ENCODE measurements at regions not wholly inside any gene's neighbourhood (a gene's known extent, or its start where the extent isn't known, plus 50 kb on each side); places are given as distances from the start of the nearest gene placed in this dataset.
A peak's percentile ranks its signal among the peaks of the same experiment; 100 is the strongest.

- no peaks in the 10 kb centered on the region for H3K27me3 ChIP-seq (ENCODE audit: insufficient read depth, low read length)
- H3K9me3 ChIP-seq (ENCODE audit: control insufficient read depth in 1 of 2, insufficient read depth in 1 of 2, low read depth in 1 of 2, low read length in 2 of 2), result no peaks in the 10 kb centered on the region
- TF ChIP-seq RAD21 (IDR thresholded peaks at IDR 0.05; ENCODE audit: low read depth), result peak; percentile 15; the same call in 1 of the 2 replicates
- no peak for TF ChIP-seq JUND (IDR thresholded peaks at IDR 0.05)
- no peak overlapping the region for H3K9ac ChIP-seq (ENCODE audit: low read length)
- DNase-seq (ENCODE audit: low read depth, low spot score), result no peak
- intact Hi-C loops (cut with micrococcal nuclease), result no loop called here
- H3K36me3 ChIP-seq (ENCODE audit: control insufficient read depth in 1 of 2, insufficient read depth in 2 of 2, low read length in 2 of 2), result no peaks in the 10 kb centered on the region
- no TSS peak for BruUV-seq (replicated peaks)
- no peaks in the 10 kb centered on the region for H3K79me2 ChIP-seq (ENCODE audit: insufficient read depth, low read length)
- CTCF ChIA-PET, result interaction anchor here (1.2 kb wide), 1 partner anchor 9 kb away, joined by 6 read pairs; no protein-coding TSS in a partner anchor
- H3K27ac ChIP-seq (ENCODE audit: low read depth, low read length), result no peak overlapping the region
- no peak overlapping the region for H3K4me2 ChIP-seq (ENCODE audit: low read length)
- H4K20me1 ChIP-seq (ENCODE audit: insufficient read depth), result no peaks in the 10 kb centered on the region; the same call in 1 of the 2 replicates
- RAD21 ChIA-PET (ENCODE audit: low non-redundant PET in 1 of 2, low total read pairs in 2 of 2, uncharacterized antibody in 2 of 2, unreplicated experiment in 2 of 2), result no interaction called here
- H2AFZ ChIP-seq (ENCODE audit: low read depth, low read length, poor library complexity, severe bottlenecking), result no peak overlapping the region
- no peak for ATAC-seq
- no peaks in the 10 kb centered on the region for H3K9me2 ChIP-seq (ENCODE audit: insufficient read depth)
- no peaks in the 10 kb centered on the region for H3K4me1 ChIP-seq (ENCODE audit: control insufficient read depth in 1 of 2, insufficient read depth in 2 of 2, low read length in 2 of 2)
- POLR2A ChIA-PET, result no interaction called here
- no peak overlapping the region for H3K4me3 ChIP-seq (replicated peaks in 1 of 2; ENCODE audit: low read depth in 1 of 2, low read length in 2 of 2)
These were observed 993.2 kb upstream of the PCDH7 start for GRCh38 chr4:29726938-29727337.

- Histone ChIP-seq H3K27ac (ENCODE audit: low read depth, low read length) (no peak overlapping the region), H3K27me3 (ENCODE audit: insufficient read depth, low read length) (no peaks in the 10 kb centered on the region), H2AFZ (ENCODE audit: low read depth, low read length, poor library complexity, severe bottlenecking) (no peak overlapping the region), H3K79me2 (ENCODE audit: insufficient read depth, low read length) (no peaks in the 10 kb centered on the region), H3K4me3 (replicated peaks in 1 of 2; ENCODE audit: low read depth in 1 of 2, low read length in 2 of 2) (no peak overlapping the region), H4K20me1 (ENCODE audit: insufficient read depth) (no peaks in the 10 kb centered on the region), H3K9ac (ENCODE audit: low read length) (no peak overlapping the region), H3K9me2 (ENCODE audit: insufficient read depth) (no peaks in the 10 kb centered on the region), H3K4me2 (ENCODE audit: low read length) (no peak overlapping the region), H3K9me3 (ENCODE audit: control insufficient read depth in 1 of 2, insufficient read depth in 1 of 2, low read depth in 1 of 2, low read length in 2 of 2) (no peaks in the 10 kb centered on the region), H3K36me3 (ENCODE audit: control insufficient read depth in 1 of 2, insufficient read depth in 2 of 2, low read length in 2 of 2) (no peaks in the 10 kb centered on the region), H3K4me1 (ENCODE audit: control insufficient read depth in 1 of 2, insufficient read depth in 2 of 2, low read length in 2 of 2) (no peaks in the 10 kb centered on the region)
- ChIA-PET POLR2A (no interaction called here), RAD21 (ENCODE audit: low non-redundant PET in 1 of 2, low total read pairs in 2 of 2, uncharacterized antibody in 2 of 2, unreplicated experiment in 2 of 2) (no interaction called here), CTCF (no interaction called here)
- BruUV-seq (replicated peaks), result no TSS peak
- TF ChIP-seq POLR2AphosphoS5 (IDR thresholded peaks at IDR 0.05; ENCODE audit: low read depth, low read length) (no peak), POLR2A (IDR thresholded peaks at IDR 0.05; ENCODE audit: borderline replicate concordance, extremely low read depth, insufficient read depth, insufficient read length) (no peak), REST (IDR thresholded peaks at IDR 0.05; ENCODE audit: low read depth) (no peak), ZNF274 (IDR thresholded peaks at IDR 0.05; ENCODE audit: low read depth, low read length) (no peak), ATF3 (IDR thresholded peaks at IDR 0.05) (no peak), ZFX (IDR thresholded peaks at IDR 0.05) (no peak), CEBPB (IDR thresholded peaks at IDR 0.05; ENCODE audit: low read depth) (no peak), CBX3 (IDR thresholded peaks at IDR 0.05; ENCODE audit: low read depth) (no peak), SP1 (IDR thresholded peaks at IDR 0.05; ENCODE audit: low read depth) (no peak), SRF (IDR thresholded peaks at IDR 0.05; ENCODE audit: low read depth) (no peak), ELF1 (IDR thresholded peaks at IDR 0.05; ENCODE audit: borderline replicate concordance, low read depth) (no peak), JUND (IDR thresholded peaks at IDR 0.05) (no peak), ZBTB33 (IDR thresholded peaks at IDR 0.05; ENCODE audit: extremely low read depth, insufficient replicate concordance, low read length) (no peak), YY1 (IDR thresholded peaks at IDR 0.05; ENCODE audit: extremely low read depth, insufficient replicate concordance, low read depth, low read length) (no peak), EGR1 (IDR thresholded peaks at IDR 0.05; ENCODE audit: low read depth) (no peak)
- no peak for DNase-seq (ENCODE audit: low read depth, low spot score)
- no peak for ATAC-seq
- intact Hi-C loops (cut with micrococcal nuclease), result no loop called here
These were observed 985.6 kb upstream of the PCDH7 start for GRCh38 chr4:29734343-29735213.

Measured in HCT116 (cell line).